WTC11 (cell line): ENCODE measurements at regions not wholly inside any gene's neighbourhood (a gene's known extent, or its start where the extent isn't known, plus 50 kb on each side); places are given as distances from the start of the nearest gene placed in this dataset.

Experiments used
- ATAC-seq: fragments of 200-7000 bp; cut with Tn5 transposase; 2 replicates; pipeline ENCODE4 v1.10.0; 2021; ENCODE audit warnings: mild to moderate bottlenecking, moderate library complexity
- CTCF ChIA-PET: fragments of 300-600 bp; sonication (Branson Sonifier 250); formaldehyde crosslinking; loops from one replicate; lab custom pipeline; 2021; ENCODE audit warnings: antibody characterized with exemption; lab: Charles Lee
- POLR2A ChIA-PET: fragments of 350-600 bp; sonication (Branson Sonifier 250); formaldehyde crosslinking; loops from one replicate; lab custom pipeline; 2021; ENCODE audit warnings: antibody characterized with exemption; lab: Charles Lee
- DNase-seq: peaks from one replicate; pipeline ENCODE4 v3.0.0; 2021; ENCODE audit warnings: low spot score
- H3K27ac Mint-ChIP-seq: 2 replicates; pipeline ENCODE4 v1.8.0; 2021; ENCODE audit warnings: mixed read lengths
- H3K27me3 Mint-ChIP-seq: 2 replicates; pipeline ENCODE4 v1.8.0; 2021; ENCODE audit warnings: low read depth, mild to moderate bottlenecking, moderate library complexity, mixed read lengths
- H3K36me3 Mint-ChIP-seq: 2 replicates; pipeline ENCODE4 v1.8.0; 2021; ENCODE audit warnings: mixed read lengths
- H3K4me1 Mint-ChIP-seq: 2 replicates; pipeline ENCODE4 v1.8.0; 2022; ENCODE audit warnings: mixed read lengths
- H3K4me3 Mint-ChIP-seq: 2 replicates; pipeline ENCODE4 v1.8.0; 2021; ENCODE audit warnings: mild to moderate bottlenecking, moderate library complexity, mixed read lengths
- H3K9me3 Mint-ChIP-seq: 2 replicates; pipeline ENCODE4 v1.8.0; 2021; ENCODE audit warnings: mixed read lengths
- FOXJ3 ChIP-seq: sonication (generic); formaldehyde crosslinking; IDR thresholded peaks from 2 replicates; pipeline ENCODE4 v1.9.0; 2021; ENCODE audit warnings: missing genetic modification reagents, mild to moderate bottlenecking, borderline replicate concordance
- FOXP1 ChIP-seq: sonication (generic); formaldehyde crosslinking; IDR thresholded peaks from 2 replicates; pipeline ENCODE4 v1.8.0; 2022; ENCODE audit warnings: missing genetic modification reagents, mild to moderate bottlenecking, moderate library complexity, borderline replicate concordance
- MYBL2 ChIP-seq: sonication (generic); formaldehyde crosslinking; IDR thresholded peaks from 2 replicates; pipeline ENCODE4 v1.8.1; 2023; ENCODE audit warnings: mild to moderate bottlenecking, moderate library complexity, missing genetic modification reagents
- NFE2L1 ChIP-seq: sonication (generic); formaldehyde crosslinking; IDR thresholded peaks from 2 replicates; pipeline ENCODE4 v1.8.1; 2023; ENCODE audit warnings: missing genetic modification reagents
- NR3C1 ChIP-seq: sonication (generic); formaldehyde crosslinking; conservative IDR thresholded peaks from 2 replicates; pipeline ENCODE4 v1.8.1; 2023; ENCODE audit warnings: low read depth, mild to moderate bottlenecking, missing genetic modification reagents
- OVOL2 ChIP-seq: fragments of 250-450 bp; sonication (Bioruptor Pico); IDR thresholded peaks from 2 replicates; pipeline ENCODE4 v1.9.0; 2021; ENCODE audit warnings: mild to moderate bottlenecking, borderline replicate concordance
- RELA ChIP-seq: sonication (generic); formaldehyde crosslinking; IDR thresholded peaks from 2 replicates; pipeline ENCODE4 v1.8.1; 2022; ENCODE audit warnings: missing genetic modification reagents, mild to moderate bottlenecking, borderline replicate concordance
- TEAD4 ChIP-seq: sonication (generic); formaldehyde crosslinking; IDR thresholded peaks from 2 replicates; pipeline ENCODE4 v1.8.0; 2022; ENCODE audit warnings: mild to moderate bottlenecking, missing genetic modification reagents
- TP53 ChIP-seq: sonication (generic); formaldehyde crosslinking; IDR thresholded peaks from 2 replicates; pipeline ENCODE4 v1.8.1; 2023; ENCODE audit warnings: mild to moderate bottlenecking, missing genetic modification reagents
- ZBTB21 ChIP-seq: sonication (generic); formaldehyde crosslinking; IDR thresholded peaks from 2 replicates; pipeline ENCODE4 v1.8.1; 2023; ENCODE audit warnings: mild to moderate bottlenecking, missing genetic modification reagents, borderline replicate concordance
- ZNF138 ChIP-seq: sonication (generic); formaldehyde crosslinking; conservative IDR thresholded peaks from 2 replicates; pipeline ENCODE4 v1.8.1; 2022; ENCODE audit warnings: mild to moderate bottlenecking, moderate library complexity, missing genetic modification reagents
- ZNF232 ChIP-seq: sonication (generic); formaldehyde crosslinking; IDR thresholded peaks from 2 replicates; pipeline ENCODE4 v1.8.0; 2022; ENCODE audit warnings: mild to moderate bottlenecking, missing genetic modification reagents
- TF ChIP-seq, protein P1 (sequence below): sonication (generic); formaldehyde crosslinking; IDR thresholded peaks from 2 replicates; pipeline ENCODE4 v1.8.1; 2023; ENCODE audit warnings: mild to moderate bottlenecking, missing genetic modification reagents, moderate library complexity
- TF ChIP-seq, protein P2 (sequence below): sonication (generic); formaldehyde crosslinking; IDR thresholded peaks from 2 replicates; pipeline ENCODE4 v1.8.0; 2022; ENCODE audit warnings: mild to moderate bottlenecking, missing genetic modification reagents
- TF ChIP-seq, protein P3 (sequence below): fragments of 250-450 bp; sonication (Bioruptor Pico); IDR thresholded peaks from 2 replicates; pipeline ENCODE4 v1.9.0; 2021; ENCODE audit warnings: moderate library complexity, mild to moderate bottlenecking, inconsistent platforms, borderline replicate concordance
- TF ChIP-seq, protein P4 (sequence below): fragments of 200-600 bp; IDR thresholded peaks from 2 replicates; pipeline ENCODE4 v1.8.0; 2022; ENCODE audit warnings: antibody characterized with exemption
- TF ChIP-seq, protein P5 (sequence below): sonication (generic); formaldehyde crosslinking; IDR thresholded peaks from 2 replicates; pipeline ENCODE4 v1.8.1; 2023; ENCODE audit warnings: mild to moderate bottlenecking, missing genetic modification reagents, borderline replicate concordance
- TF ChIP-seq, protein P6 (sequence below): sonication (generic); formaldehyde crosslinking; IDR thresholded peaks from 2 replicates; pipeline ENCODE4 v1.8.0; 2022; ENCODE audit warnings: mild to moderate bottlenecking, missing genetic modification reagents
- TF ChIP-seq, protein P7 (sequence below): sonication (generic); formaldehyde crosslinking; IDR thresholded peaks from 2 replicates; pipeline ENCODE4 v1.8.1; 2022; ENCODE audit warnings: low read depth, missing genetic modification reagents, borderline replicate concordance

DNA sequence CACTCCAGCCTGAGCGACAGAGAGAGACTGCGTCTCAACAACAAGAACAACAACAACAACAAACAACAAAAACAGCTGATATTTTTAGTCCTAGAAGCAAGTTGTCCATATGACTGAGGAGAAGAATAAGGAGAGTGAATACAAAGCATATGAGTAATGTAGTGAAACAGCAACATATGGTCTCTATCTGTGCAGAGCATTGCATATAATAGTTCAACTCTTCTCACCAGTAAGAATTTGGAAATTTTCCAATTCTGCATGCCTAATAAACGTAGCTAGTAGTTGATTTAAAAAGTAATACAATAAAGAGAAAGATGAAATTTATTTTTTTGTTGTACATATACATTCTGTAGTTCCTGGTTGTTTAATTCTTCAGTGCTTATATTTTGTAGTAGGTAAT lies 129.7 kb upstream of the FAM83B start:
- DNase-seq (no peak), ATAC-seq (no peak)
- Mint-ChIP-seq H3K36me3 (no peaks in the 10 kb centered on the region), H3K27me3 (no peaks in the 10 kb centered on the region), H3K4me3 (no peak overlapping the region), H3K4me1 (peaks cover 9% of the 10 kb centered on the region), H3K27ac (no peak overlapping the region), H3K9me3 (peaks cover 1% of the 10 kb centered on the region; the same call in 1 of the 2 replicates)
- POLR2A ChIA-PET, result no interaction called here
- CTCF ChIA-PET, result interaction anchor here (3.0 to 3.1 kb wide), 2 partner anchors 10 to 20 kb away, joined by 19 to 35 read pairs; no protein-coding TSS in a partner anchor
- TF ChIP-seq, protein P1, sequence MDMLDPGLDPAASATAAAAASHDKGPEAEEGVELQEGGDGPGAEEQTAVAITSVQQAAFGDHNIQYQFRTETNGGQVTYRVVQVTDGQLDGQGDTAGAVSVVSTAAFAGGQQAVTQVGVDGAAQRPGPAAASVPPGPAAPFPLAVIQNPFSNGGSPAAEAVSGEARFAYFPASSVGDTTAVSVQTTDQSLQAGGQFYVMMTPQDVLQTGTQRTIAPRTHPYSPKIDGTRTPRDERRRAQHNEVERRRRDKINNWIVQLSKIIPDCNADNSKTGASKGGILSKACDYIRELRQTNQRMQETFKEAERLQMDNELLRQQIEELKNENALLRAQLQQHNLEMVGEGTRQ (CRISPR knock-in tag), result no peak
- TF ChIP-seq, protein P2, sequence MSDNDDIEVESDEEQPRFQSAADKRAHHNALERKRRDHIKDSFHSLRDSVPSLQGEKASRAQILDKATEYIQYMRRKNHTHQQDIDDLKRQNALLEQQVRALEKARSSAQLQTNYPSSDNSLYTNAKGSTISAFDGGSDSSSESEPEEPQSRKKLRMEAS (CRISPR knock-in tag), result no peak
- TF ChIP-seq ZNF138 (no peak), ZBTB21 (CRISPR knock-in tag) (no peak)
- TF ChIP-seq, protein P3, sequence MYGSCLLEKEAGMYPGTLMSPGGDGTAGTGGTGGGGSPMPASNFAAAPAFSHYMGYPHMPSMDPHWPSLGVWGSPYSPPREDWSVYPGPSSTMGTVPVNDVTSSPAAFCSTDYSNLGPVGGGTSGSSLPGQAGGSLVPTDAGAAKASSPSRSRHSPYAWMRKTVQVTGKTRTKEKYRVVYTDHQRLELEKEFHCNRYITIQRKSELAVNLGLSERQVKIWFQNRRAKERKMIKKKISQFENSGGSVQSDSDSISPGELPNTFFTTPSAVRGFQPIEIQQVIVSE (CRISPR knock-in tag), result no peak

DNA sequence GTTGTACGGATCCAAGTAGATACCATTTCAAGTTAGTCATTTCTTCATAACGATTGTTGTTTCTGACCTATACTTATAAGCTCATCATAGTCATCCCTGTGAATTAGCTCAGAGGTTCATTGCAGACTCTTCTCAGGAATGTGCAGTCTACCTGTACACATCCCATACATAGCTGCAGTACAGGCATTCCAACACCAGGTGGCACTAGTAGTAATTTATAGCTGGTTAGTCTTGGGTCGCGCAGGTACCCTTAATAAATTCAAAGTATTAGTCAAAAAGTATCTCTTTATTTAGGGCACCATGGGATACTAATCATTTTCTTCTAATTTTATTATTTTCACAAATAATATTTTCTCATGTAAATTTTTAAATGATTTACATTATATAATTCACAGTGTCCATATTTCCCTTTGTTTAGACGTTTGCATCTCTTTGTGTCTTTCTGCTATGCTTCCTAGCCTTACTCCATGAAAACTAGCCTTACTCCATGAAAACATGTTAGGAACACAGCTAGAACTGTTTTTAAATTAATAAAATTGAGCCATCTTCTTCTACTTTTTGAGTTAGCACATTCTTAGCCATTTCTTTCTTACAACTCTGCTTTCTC lies 128.6 kb upstream of the FAM83B start:
- TF ChIP-seq, protein P4, sequence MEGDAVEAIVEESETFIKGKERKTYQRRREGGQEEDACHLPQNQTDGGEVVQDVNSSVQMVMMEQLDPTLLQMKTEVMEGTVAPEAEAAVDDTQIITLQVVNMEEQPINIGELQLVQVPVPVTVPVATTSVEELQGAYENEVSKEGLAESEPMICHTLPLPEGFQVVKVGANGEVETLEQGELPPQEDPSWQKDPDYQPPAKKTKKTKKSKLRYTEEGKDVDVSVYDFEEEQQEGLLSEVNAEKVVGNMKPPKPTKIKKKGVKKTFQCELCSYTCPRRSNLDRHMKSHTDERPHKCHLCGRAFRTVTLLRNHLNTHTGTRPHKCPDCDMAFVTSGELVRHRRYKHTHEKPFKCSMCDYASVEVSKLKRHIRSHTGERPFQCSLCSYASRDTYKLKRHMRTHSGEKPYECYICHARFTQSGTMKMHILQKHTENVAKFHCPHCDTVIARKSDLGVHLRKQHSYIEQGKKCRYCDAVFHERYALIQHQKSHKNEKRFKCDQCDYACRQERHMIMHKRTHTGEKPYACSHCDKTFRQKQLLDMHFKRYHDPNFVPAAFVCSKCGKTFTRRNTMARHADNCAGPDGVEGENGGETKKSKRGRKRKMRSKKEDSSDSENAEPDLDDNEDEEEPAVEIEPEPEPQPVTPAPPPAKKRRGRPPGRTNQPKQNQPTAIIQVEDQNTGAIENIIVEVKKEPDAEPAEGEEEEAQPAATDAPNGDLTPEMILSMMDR, result peak; percentile 88
- no peak for TF ChIP-seq TEAD4
- ATAC-seq (peak; percentile 81), DNase-seq (peak; percentile 79)
- POLR2A ChIA-PET, result no interaction called here
- Mint-ChIP-seq H3K4me1 (peaks cover 9% of the 10 kb centered on the region), H3K4me3 (no peak overlapping the region), H3K36me3 (no peaks in the 10 kb centered on the region), H3K9me3 (peaks cover 7% of the 10 kb centered on the region; the same call in 1 of the 2 replicates), H3K27me3 (no peaks in the 10 kb centered on the region), H3K27ac (no peak overlapping the region)
- CTCF ChIA-PET, result interaction anchor here (0.7 to 3.1 kb wide), 22 partner anchors 11 to 520 kb away, joined by 3 to 35 read pairs (median 4); no protein-coding TSS in a partner anchor

DNA sequence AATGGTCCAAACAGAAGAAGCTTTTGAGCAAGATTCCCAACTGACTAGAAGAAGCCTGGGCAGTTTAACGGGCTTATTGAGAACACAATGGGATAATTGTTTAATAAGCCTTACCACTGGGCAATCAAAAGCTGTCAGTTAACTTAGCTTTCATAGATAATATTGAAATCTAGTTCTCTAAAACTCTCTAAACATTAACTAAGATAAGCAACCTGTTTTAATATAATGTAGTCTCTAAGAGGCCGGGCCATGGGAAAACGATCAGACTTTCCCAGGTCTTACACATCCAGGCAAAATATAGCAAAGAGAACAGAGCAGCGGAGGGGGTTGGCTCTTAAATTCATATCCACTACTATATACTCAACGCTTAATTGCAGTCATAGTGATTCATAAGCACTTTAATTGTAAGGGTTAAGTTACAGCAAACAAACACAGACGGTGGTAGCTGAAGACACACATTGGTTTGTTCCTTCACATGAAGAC lies 128.0 kb upstream of the FAM83B start:
- H3K36me3 Mint-ChIP-seq, result no peaks in the 10 kb centered on the region
- DNase-seq (no peak), ATAC-seq (no peak)
- ChIA-PET POLR2A (no interaction called here), CTCF (interaction anchor here (0.9 to 3.1 kb wide), 18 partner anchors 11 to 354 kb away, joined by 3 to 35 read pairs (median 4); no protein-coding TSS in a partner anchor)
- no peaks in the 10 kb centered on the region for H3K27me3 Mint-ChIP-seq
- peaks cover 7% of the 10 kb centered on the region; the same call in 1 of the 2 replicates for H3K9me3 Mint-ChIP-seq
- H3K4me1 Mint-ChIP-seq, result peaks cover 9% of the 10 kb centered on the region
- H3K4me3 Mint-ChIP-seq, result no peak overlapping the region
- no peak overlapping the region for H3K27ac Mint-ChIP-seq
- TF ChIP-seq FOXP1 (CRISPR knock-in tag), result no peak
- TF ChIP-seq FOXJ3, result no peak
- TF ChIP-seq OVOL2 (CRISPR knock-in tag), result no peak
- TF ChIP-seq, protein P5, sequence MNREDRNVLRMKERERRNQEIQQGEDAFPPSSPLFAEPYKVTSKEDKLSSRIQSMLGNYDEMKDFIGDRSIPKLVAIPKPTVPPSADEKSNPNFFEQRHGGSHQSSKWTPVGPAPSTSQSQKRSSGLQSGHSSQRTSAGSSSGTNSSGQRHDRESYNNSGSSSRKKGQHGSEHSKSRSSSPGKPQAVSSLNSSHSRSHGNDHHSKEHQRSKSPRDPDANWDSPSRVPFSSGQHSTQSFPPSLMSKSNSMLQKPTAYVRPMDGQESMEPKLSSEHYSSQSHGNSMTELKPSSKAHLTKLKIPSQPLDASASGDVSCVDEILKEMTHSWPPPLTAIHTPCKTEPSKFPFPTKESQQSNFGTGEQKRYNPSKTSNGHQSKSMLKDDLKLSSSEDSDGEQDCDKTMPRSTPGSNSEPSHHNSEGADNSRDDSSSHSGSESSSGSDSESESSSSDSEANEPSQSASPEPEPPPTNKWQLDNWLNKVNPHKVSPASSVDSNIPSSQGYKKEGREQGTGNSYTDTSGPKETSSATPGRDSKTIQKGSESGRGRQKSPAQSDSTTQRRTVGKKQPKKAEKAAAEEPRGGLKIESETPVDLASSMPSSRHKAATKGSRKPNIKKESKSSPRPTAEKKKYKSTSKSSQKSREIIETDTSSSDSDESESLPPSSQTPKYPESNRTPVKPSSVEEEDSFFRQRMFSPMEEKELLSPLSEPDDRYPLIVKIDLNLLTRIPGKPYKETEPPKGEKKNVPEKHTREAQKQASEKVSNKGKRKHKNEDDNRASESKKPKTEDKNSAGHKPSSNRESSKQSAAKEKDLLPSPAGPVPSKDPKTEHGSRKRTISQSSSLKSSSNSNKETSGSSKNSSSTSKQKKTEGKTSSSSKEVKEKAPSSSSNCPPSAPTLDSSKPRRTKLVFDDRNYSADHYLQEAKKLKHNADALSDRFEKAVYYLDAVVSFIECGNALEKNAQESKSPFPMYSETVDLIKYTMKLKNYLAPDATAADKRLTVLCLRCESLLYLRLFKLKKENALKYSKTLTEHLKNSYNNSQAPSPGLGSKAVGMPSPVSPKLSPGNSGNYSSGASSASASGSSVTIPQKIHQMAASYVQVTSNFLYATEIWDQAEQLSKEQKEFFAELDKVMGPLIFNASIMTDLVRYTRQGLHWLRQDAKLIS (CRISPR knock-in tag), result no peak
- TF ChIP-seq RELA, result no peak
- TF ChIP-seq, protein P6, sequence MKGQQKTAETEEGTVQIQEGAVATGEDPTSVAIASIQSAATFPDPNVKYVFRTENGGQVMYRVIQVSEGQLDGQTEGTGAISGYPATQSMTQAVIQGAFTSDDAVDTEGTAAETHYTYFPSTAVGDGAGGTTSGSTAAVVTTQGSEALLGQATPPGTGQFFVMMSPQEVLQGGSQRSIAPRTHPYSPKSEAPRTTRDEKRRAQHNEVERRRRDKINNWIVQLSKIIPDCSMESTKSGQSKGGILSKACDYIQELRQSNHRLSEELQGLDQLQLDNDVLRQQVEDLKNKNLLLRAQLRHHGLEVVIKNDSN (CRISPR knock-in tag), result no peak
- TF ChIP-seq, protein P7, sequence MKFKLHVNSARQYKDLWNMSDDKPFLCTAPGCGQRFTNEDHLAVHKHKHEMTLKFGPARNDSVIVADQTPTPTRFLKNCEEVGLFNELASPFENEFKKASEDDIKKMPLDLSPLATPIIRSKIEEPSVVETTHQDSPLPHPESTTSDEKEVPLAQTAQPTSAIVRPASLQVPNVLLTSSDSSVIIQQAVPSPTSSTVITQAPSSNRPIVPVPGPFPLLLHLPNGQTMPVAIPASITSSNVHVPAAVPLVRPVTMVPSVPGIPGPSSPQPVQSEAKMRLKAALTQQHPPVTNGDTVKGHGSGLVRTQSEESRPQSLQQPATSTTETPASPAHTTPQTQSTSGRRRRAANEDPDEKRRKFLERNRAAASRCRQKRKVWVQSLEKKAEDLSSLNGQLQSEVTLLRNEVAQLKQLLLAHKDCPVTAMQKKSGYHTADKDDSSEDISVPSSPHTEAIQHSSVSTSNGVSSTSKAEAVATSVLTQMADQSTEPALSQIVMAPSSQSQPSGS (CRISPR knock-in tag), result no peak
- TF ChIP-seq ZNF232 (CRISPR knock-in tag), result no peak
- TF ChIP-seq MYBL2 (CRISPR knock-in tag), result no peak
- TF ChIP-seq TP53, result no peak
- TF ChIP-seq NFE2L1 (CRISPR knock-in tag), result no peak
- no peak for TF ChIP-seq NR3C1
